AG04449 (cell line): ENCODE measurements at regions not wholly inside any gene's neighbourhood (a gene's known extent, or its start where the extent isn't known, plus 50 kb on each side); places are given as distances from the start of the nearest gene placed in this dataset.
A peak's percentile ranks its signal among the peaks of the same experiment; 100 is the strongest.

Experiments used
- CTCF ChIA-PET: fragments of 350-600 bp; formaldehyde crosslinking; extraction: SDS; loops from one replicate; lab custom pipeline; 2021; ENCODE audit warnings: antibody characterized with exemption; lab: Yijun Ruan, JAX
- POLR2A ChIA-PET: fragments of 400-600, 350-600 bp; formaldehyde crosslinking; extraction: SDS; loops from one replicate; lab custom pipeline; 2020; ENCODE audit warnings: antibody characterized with exemption, inconsistent platforms; lab: Yijun Ruan, JAX
- DNase-seq: peaks from one replicate; pipeline ENCODE4 v3.0.0-alpha.2; 2010; ENCODE audit warnings: low read depth, low spot score
- H3K4me3 ChIP-seq: 2 replicates; pipeline ENCODE4 v1.5.1; 2011; ENCODE audit warnings: low read depth, mild to moderate bottlenecking, control low read depth, low read length
- TF ChIP-seq, protein P1 (sequence below): IDR thresholded peaks from one replicate; pipeline ENCODE4 v1.5.1; 2011; ENCODE audit warnings: mild to moderate bottlenecking, moderate library complexity, low read length, control low read depth, inconsistent platforms; ENCODE audit not compliant: insufficient read depth; ENCODE audit errors: missing control alignments

- TF ChIP-seq, protein P1, sequence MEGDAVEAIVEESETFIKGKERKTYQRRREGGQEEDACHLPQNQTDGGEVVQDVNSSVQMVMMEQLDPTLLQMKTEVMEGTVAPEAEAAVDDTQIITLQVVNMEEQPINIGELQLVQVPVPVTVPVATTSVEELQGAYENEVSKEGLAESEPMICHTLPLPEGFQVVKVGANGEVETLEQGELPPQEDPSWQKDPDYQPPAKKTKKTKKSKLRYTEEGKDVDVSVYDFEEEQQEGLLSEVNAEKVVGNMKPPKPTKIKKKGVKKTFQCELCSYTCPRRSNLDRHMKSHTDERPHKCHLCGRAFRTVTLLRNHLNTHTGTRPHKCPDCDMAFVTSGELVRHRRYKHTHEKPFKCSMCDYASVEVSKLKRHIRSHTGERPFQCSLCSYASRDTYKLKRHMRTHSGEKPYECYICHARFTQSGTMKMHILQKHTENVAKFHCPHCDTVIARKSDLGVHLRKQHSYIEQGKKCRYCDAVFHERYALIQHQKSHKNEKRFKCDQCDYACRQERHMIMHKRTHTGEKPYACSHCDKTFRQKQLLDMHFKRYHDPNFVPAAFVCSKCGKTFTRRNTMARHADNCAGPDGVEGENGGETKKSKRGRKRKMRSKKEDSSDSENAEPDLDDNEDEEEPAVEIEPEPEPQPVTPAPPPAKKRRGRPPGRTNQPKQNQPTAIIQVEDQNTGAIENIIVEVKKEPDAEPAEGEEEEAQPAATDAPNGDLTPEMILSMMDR: no peak
- no peak for DNase-seq
- POLR2A ChIA-PET: no interaction called here
- CTCF ChIA-PET: no interaction called here
- H3K4me3 ChIP-seq: no peak overlapping the region
These were observed 133.4 kb downstream of the EHF start for GRCh38 chr11:34754171-34754823.

- DNase-seq: no peak
- H3K4me3 ChIP-seq: no peak overlapping the region
- ChIA-PET CTCF (no interaction called here), POLR2A (no interaction called here)
- TF ChIP-seq, protein P1: no peak
These were observed 130.0 kb downstream of the EHF start for GRCh38 chr11:34750692-34751405.

DNA sequence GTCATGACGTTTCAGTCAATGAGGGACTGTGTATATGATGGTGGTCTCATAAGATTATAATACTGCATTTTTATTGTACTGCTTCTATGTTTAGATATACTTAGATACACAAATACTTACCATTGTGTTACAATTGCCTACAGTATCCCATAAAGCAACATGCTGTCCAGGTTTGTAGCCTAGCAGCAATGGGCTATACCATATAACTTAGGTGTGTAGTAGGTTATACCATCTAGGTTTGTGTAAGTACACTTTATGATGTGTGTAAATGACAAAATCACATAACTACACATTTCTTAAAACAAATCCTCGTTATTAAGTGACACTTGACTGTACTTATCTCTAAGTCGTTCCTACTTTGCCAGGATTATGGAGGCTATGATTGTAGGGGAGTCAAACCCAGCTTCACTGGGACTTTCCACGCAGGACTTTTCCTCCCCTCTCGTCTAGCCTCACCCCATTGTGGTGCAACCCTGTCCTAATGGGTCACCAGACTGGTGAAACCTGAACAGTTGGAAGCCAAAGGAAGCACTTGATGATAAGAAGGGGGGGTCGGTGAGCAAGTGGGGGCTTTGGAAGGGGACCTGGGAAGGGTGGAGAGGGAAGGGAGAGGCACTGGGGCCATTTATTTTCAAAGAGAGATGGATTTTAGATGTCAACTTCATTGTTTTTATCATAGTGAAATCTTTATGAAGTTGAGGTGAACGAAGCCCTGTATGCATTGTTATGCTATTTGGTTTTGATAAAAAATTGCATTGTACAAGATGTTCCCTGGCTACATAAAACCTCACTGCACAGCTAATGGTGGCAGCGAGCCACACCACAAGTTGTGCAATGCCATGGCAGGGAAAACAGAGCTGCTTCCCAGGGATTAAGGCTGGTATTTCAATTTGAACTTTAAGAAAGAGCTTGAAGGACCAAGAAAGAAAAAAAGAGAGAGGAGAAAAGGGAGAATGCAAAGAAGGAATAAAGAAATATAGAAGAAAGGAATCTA is 129.1 kb downstream of the EHF start:
- ChIA-PET CTCF (no interaction called here), POLR2A (no interaction called here)
- peak; percentile 31 for DNase-seq
- TF ChIP-seq, protein P1: no peak
- H3K4me3 ChIP-seq: no peak overlapping the region

DNA sequence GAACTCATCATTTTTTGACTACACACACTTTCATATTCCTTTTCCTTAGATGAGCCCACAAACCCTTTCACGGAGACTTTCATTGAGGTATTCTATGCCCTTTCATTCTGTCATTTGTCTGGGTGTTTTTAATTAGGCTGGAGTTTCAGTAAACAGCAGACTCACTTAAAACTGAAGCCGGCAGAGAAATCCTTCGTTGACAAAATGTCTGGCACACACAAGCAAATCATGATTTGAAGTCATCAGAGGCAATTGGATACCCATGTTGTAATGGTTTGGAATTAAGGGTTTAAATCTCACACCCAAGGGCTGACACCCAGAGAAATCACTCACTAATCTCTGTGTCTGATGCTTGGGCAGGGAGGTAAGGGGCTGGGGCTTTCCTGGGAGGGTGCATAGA is 127.1 kb downstream of the EHF start:
- TF ChIP-seq, protein P1: no peak
- no peak overlapping the region for H3K4me3 ChIP-seq
- no peak for DNase-seq
- ChIA-PET POLR2A (no interaction called here), CTCF (interaction anchor here (1.4 kb wide), 1 partner anchor 162 kb away, joined by 3 read pairs; no protein-coding TSS in a partner anchor)

- ChIA-PET CTCF (interaction anchor here (1.4 kb wide), 1 partner anchor 161 kb away, joined by 3 read pairs; no protein-coding TSS in a partner anchor), POLR2A (no interaction called here)
- no peak for DNase-seq
- TF ChIP-seq, protein P1: no peak
- H3K4me3 ChIP-seq: no peak overlapping the region
These were observed 126.4 kb downstream of the EHF start for GRCh38 chr11:34747251-34747650.
